ENCODE measurements at regions not wholly inside any gene's neighbourhood (a gene's known extent, or its start where the extent isn't known, plus 50 kb on each side); places are given as distances from the start of the nearest gene placed in this dataset.
"Not testable (repeated sequence)": the region's sequence is repeated elsewhere in the genome, so short reads cannot be mapped to it uniquely, and the experiment has no call there.

GRCh38 chr7:29649876-29650275, 86.2 kb downstream of the PRR15 start:
- DNase-seq (ENCODE audit: low spot score) = no peak

GRCh38 chr7:29651477-29651876, 87.8 kb downstream of the PRR15 start:
- DNase-seq (ENCODE audit: low spot score) = no peak

- DNase-seq (ENCODE audit: low spot score) = no peak
Measured at GRCh38 chr7:29652556-29652955, 88.9 kb downstream of the PRR15 start.

DNA sequence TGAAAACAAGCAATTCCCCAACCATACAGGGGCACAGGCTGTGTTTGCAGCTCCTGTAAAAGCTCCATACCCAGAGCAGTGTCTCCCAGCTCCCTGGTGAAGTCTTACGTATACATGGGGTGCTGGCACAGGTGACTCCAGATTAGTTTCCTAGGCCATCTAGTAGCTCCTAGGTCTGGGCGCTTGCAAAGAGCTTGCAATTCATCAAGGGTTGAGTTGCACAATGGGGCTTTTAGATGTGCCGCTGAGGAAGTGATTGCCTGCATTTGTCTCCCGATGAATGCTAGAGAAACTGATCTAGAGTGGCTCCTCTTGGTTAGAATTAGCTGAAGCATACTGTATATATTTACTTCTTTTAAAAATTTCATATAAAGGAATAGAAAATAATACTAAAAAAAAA, 90.7 kb downstream of the PRR15 start:
- not testable (repeated sequence) for DNase-seq (ENCODE audit: low spot score)

DNA sequence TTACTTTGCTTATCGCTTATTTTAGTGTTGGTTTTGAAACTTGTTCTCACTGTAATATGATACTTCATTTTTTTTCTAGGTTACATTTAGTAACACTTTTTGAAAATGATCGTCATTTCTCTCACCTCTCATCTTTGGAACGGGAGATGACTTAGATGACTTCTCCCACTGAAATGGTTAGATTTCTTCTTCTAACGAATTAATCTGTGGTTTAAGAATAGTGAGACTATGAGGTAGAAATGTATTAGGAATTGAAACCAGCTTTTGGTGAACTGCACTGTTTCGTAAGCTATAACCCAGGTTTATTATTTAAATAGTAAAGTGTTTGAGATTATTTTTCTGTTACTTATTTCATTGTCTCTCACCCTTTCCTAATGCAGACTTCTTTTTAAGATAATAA, 93.7 kb downstream of the PRR15 start:
- no peak for DNase-seq (ENCODE audit: low spot score)

GRCh38 chr7:29657856-29658255, 94.2 kb downstream of the PRR15 start:
- no peak for DNase-seq (ENCODE audit: low spot score)

DNA sequence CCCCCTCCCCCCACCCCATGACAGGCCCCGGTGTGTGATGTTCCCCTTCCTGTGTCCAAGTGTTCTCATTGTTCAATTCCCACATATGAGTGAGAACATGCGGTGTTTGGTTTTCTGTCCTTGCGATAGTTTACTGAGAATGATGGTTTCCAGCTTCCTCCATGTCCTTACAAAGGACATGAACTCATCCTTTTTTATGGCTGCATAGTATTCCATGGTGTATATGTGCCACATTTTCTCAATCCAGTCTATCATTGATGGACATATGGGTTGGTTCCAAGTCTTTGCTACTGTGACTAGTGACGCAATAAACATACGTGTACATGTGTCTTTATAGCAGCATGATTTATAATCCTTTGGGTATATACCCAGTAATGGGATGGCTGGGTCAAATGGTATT, 95.6 kb downstream of the PRR15 start:
- DNase-seq (ENCODE audit: low spot score) = not testable (repeated sequence)

GRCh38 chr7:29662899-29663298, 99.3 kb downstream of the PRR15 start:
- not testable (repeated sequence) for DNase-seq (ENCODE audit: low spot score)

GRCh38 chr7:29664999-29665398, 101.4 kb downstream of the PRR15 start:
- not testable (repeated sequence) for DNase-seq (ENCODE audit: low spot score)

DNA sequence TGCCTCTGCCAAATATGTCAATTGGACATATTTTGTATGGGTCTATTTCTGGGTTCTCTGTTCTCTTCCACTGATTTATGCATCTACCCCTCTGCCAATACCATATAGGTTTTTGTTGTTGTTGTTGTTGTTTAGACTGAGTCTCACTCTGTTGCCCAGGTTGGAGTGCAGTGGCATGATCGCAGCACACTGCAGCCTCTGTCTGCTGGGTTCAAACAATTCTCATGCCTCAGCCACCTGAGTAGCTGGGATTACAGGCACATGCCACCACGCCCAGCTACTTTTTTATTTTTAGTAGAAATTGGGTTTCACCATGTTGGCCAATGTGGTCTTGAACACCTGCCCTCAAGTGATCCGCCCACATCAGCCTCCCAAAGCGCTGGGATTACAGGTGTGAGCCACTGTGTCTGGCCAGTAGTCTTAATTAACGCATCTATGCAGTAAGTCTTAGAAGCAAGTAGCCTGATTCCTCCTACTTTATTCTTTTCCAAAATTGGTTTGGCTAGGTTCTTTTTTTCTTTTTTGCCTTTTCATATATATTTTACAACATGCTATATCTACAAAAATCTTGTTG, 103.5 kb downstream of the PRR15 start:
- DNase-seq (ENCODE audit: low spot score) = not testable (repeated sequence)

- DNase-seq (ENCODE audit: low spot score) = not testable (repeated sequence)
Measured at GRCh38 chr7:29671286-29671685, 107.7 kb downstream of the PRR15 start.

DNA sequence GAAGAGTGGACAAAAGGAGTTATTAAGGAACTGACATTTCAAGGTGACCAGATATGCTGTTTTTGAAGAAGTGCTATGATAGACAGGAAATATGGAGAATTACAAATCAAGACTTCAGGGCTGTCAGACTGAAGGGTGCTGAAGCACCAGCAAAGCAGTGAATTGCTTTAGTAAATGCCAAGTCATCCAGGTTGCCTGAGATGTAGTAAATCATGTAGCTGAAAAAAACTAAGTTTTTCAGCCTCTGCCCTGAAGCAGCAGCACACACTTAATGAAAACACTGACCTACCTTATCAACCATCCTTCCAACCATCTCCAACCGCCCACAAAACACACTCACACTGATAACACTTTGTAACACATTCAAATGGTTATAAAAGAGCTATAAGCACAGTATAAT, 110.0 kb downstream of the PRR15 start:
- not testable (repeated sequence) for DNase-seq (ENCODE audit: low spot score)

DNA sequence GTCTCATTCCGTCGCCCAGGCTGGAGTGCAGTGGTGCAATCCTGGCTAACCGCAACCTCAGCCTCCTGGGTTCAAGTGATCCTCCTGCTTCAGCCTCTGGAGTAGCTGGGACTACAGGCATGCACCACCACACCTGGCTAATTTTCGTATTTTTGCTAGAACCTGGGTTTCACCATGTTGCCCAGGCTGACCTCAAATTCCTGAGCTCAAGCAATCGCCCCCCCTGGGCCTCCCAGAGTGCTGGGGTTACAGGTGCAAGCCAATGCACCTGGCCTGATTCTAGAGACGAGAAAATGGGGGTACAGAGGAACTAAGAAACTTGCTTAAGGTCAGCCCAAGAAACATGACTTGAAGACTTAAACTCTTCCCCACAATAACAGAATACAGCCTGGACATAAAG, 111.0 kb downstream of the PRR15 start:
- DNase-seq (ENCODE audit: low spot score) = not testable (repeated sequence)

DNA sequence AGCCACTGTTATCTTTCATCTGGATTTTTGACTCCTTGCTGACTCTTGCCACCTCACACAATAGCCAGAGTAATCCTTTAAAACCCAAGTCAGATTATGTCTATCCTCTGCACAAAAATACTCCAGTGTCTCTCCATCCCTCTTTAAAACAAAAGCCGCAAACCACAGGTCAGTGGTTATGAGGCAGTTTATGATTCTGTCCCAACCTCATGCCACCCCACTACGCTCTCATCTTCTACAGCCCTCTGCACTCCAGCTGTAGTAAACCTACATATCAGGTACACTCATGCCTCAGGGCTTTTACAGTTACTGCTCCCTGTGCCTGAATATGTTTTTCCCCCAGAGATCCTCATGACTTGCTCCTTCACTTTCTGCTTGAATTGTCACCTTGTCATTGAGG, 113.6 kb downstream of the PRR15 start:
- not testable (repeated sequence) for DNase-seq (ENCODE audit: low spot score)

GRCh38 chr7:29679963-29680362, 116.3 kb downstream of the PRR15 start:
- not testable (repeated sequence) for DNase-seq (ENCODE audit: low spot score)

GRCh38 chr7:29680601-29681000, 117.0 kb downstream of the PRR15 start:
- not testable (repeated sequence) for DNase-seq (ENCODE audit: low spot score)

DNA sequence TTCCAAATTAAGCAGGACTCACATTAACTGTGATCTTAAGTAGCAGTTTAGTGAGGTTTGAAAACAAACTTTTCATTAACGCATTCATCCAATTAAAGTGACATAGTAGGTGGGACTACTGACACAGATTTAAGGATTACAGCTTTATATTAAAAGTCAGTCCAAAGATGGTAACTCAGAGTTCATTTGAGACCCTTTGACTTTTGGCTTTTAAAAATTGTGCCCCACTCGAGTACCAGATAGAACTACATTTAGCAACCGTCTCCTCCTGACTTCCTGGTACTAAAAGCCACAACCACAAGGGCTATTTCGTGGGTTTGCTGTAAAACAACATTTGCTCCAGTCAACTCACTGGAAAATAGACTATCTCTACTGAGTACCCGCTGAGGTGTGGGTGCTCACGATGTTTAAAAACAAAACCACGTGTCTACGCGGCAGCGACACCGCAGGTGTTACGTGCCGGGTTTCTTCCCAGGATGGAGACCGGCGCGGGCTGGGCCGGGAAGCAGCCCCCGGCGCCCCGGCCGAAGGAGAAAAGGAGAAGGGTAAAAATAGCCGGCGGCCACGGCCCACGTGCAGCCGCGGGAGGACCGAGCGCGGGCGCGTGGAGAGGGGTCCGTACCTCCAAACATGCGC, 120.6 kb downstream of the PRR15 start:
- DNase-seq (ENCODE audit: low spot score) = not testable (repeated sequence)

DNA sequence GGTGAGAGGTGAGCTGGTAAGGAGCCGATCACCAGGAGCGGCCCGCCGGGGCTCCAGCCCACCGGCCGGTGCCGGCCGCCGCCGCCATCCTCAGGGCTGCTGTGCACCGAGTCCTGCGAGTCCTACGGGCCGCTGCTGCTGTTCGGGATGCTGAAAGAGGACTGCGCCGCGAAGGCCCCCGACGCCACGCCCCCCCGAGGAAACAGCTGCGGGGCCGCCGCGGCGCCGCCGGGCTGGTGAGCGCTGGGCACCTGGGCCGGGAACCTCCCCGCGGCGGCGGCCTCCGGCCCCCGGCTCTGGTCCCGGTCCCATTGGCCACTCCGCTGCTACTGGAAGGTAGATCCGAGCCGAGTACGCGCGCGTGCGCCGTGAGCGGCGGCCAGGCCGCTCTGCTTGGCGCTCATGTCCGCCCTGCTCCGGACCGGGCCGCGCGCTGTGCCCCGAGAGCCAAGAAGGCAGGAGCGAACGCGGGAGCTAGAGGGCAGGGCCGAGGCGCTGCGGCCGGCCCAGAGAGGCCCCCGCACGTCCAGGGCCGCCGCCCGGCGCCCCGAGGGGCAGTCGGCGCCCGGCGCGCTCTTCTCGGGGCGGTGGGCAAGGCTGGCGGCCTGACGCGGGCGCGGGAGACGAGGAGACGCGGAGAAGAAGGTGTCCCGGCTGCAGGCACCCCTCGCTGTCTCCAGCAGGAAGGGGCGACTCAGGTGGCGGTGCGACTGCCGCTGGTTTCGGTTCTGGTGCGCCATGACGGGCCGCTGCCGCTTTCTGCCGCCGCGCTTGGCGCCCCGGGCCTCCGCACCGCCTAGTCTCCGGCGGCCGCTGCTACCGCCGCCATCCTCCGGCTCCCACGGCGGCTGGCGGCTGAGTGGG, 121.3 kb upstream of the WIPF3 start:
- DNase-seq (ENCODE audit: low spot score) = peak; percentile 74

DNA sequence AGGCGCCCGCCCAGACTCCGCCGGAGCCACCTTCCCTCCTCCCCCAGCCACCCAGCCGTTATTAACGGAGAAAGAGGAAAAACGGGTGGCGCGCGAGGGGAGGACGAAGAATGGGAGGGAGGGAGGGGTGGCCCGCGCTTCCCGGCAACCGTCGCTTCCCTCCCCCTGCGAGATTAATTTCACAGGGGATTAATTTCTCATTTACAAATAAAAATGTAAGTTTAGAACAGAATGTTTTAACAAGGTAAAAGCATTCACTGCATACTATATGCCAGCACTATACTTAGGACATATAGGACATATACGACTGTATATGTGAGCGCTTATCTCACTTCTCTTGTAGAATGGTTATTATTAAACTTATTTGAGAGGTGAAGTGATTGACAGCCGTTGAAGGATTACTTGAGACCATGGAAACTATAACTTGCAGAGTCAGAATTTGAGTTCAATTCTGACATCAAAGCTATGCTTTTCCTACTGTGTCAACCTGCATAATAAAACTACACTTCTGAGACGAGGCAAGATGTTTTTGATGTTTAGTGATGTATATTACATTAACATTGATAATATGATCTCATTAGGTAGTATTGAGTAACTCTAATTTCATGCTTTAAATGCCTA, 120.5 kb upstream of the WIPF3 start:
- not testable (repeated sequence) for DNase-seq (ENCODE audit: low spot score)

DNA sequence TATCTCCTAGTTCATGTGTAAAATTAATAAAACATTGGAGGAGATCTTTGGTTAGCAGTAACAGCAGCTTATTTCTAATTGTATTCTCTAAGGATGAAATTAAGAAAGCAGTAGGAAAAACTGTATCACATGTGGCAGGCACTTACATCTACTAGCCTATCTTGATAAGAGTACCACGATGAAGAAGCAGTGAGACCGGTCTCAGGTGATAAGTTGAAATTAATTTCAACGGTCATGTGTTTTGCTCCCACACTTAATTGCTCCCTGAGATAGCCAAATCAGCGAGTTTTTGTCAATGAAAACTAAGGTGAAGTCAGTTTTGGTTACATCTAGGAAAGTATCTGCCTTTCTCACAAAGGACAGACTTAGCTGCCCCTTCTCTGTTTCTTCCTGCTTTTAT, 115.8 kb upstream of the WIPF3 start:
- DNase-seq (ENCODE audit: low spot score) = not testable (repeated sequence)

DNA sequence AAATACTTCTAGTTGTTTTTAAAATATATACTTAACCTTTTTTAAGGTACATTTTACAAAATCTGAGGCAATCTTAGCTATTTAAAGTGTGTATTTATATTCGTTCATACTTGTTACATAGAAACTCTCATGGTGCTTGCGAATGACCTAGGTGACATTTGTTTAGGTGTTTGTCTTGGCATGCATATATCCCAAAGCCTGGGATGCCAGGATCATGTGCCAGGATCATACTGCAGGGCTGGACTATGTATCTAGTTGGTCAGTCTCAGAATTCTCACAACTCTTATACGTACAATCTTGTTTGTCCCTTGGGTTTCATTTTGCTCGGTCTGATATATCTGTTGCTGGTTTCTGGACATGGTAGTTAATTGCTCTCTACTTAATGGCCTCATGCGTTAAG, 109.9 kb upstream of the WIPF3 start:
- DNase-seq (ENCODE audit: low spot score) = not testable (repeated sequence)

GRCh38 chr7:29699723-29700122, 106.6 kb upstream of the WIPF3 start:
- not testable (repeated sequence) for DNase-seq (ENCODE audit: low spot score)

- not testable (repeated sequence) for DNase-seq (ENCODE audit: low spot score)
Measured at GRCh38 chr7:29701540-29701939, 104.8 kb upstream of the WIPF3 start.
